Breast epithelium (tissue), 4 donors: ENCODE measurements at regions not wholly inside any gene's neighbourhood (a gene's known extent, or its start where the extent isn't known, plus 50 kb on each side); places are given as distances from the start of the nearest gene placed in this dataset.

Experiments
- DNase-seq, 2 donors: peaks; one replicate each; pipeline ENCODE4 v3.0.0-alpha.2; 2019; ENCODE audit warnings: low spot score in 2 of 2
- H3K27ac ChIP-seq, 2 donors: fragments of 200-600 bp; sonication (generic) in 1 of 2; one replicate each; pipeline ENCODE4 v1.5.1; 2016 to 2019; ENCODE audit warnings: mild to moderate bottlenecking in 1 of 2
- H3K27me3 ChIP-seq, 2 donors: fragments of 200-600 bp; sonication (generic) in 1 of 2; one replicate each; pipeline versions ENCODE4 v1.5.1 to v1.6.0; 2017 to 2019; ENCODE audit warnings: control low read depth in 1 of 2, mild to moderate bottlenecking in 1 of 2
- H3K36me3 ChIP-seq: fragments of 200-600 bp; one replicate; pipeline ENCODE4 v1.5.1; 2019
- H3K4me1 ChIP-seq, 2 donors: fragments of 200-600 bp; sonication (generic); one replicate each; pipeline ENCODE4 v1.5.1; 2016 to 2019; ENCODE audit warnings: control low read depth in 1 of 2
- H3K4me3 ChIP-seq, 3 donors: fragments of 200-600 bp; sonication (generic); 1 replicate in 2 of 3; 2 replicates in 1 of 3; pipeline ENCODE4 v1.5.1; 2016 to 2019; ENCODE audit warnings: mild to moderate bottlenecking in 3 of 3, moderate library complexity in 2 of 3
- H3K9me3 ChIP-seq, 2 donors: fragments of 200-600 bp; sonication (generic) in 1 of 2; one replicate each; pipeline ENCODE4 v1.5.1; 2016 to 2019; ENCODE audit warnings: control low read depth in 1 of 2
- CTCF ChIP-seq, 3 donors: fragments of 450-650 bp; IDR thresholded peaks; one replicate each; pipeline ENCODE4 v1.5.1; 2016 to 2017; ENCODE audit warnings: antibody characterized with exemption in 3 of 3, mild to moderate bottlenecking in 3 of 3, moderate library complexity in 3 of 3
- POLR2A ChIP-seq: fragments of 450-650 bp; IDR thresholded peaks from one replicate; pipeline ENCODE4 v1.6.1; 2016; ENCODE audit warnings: antibody characterized with exemption, mild to moderate bottlenecking, moderate library complexity
- POLR2AphosphoS5 ChIP-seq, 3 donors: sonication (generic); formaldehyde crosslinking; IDR thresholded peaks; one replicate each; pipeline ENCODE4 v1.6.1; 2017; ENCODE audit warnings: antibody characterized with exemption in 3 of 3
- intact Hi-C: fragments of 100-400 bp; cut with DNase I; formaldehyde crosslinking; loops from one replicate; pipeline ENCODE4 v1.15.1; 2023; ENCODE audit warnings: low total_unique reads

GRCh38 chr7:67843615-67844014, 847.0 kb downstream of the TYW1 start:
- TF ChIP-seq POLR2A: no peak
- no peak for TF ChIP-seq POLR2AphosphoS5 (IDR thresholded peaks at IDR 0.05)
- no peak for TF ChIP-seq CTCF (IDR thresholded peaks at IDR 0.05)
- Histone ChIP-seq H3K4me3 (no peak overlapping the region), H3K9me3 (no peaks in the 10 kb centered on the region), H3K27ac (no peak overlapping the region), H3K27me3 (no peaks in the 10 kb centered on the region), H3K4me1 (no peaks in the 10 kb centered on the region), H3K36me3 (no peaks in the 10 kb centered on the region)
- no peak for DNase-seq
- intact Hi-C loops: no loop called here

GRCh38 chr7:67847092-67847787, 850.6 kb downstream of the TYW1 start:
- Histone ChIP-seq H3K4me1 (no peaks in the 10 kb centered on the region), H3K27ac (no peak overlapping the region), H3K27me3 (no peaks in the 10 kb centered on the region), H3K36me3 (no peaks in the 10 kb centered on the region), H3K4me3 (no peak overlapping the region), H3K9me3 (no peaks in the 10 kb centered on the region)
- intact Hi-C loops: no loop called here
- TF ChIP-seq CTCF (IDR thresholded peaks at IDR 0.05) (no peak), POLR2AphosphoS5 (IDR thresholded peaks at IDR 0.05) (no peak), POLR2A (no peak)
- no peak for DNase-seq

GRCh38 chr7:67854221-67855178, 857.9 kb downstream of the TYW1 start:
- TF ChIP-seq CTCF (IDR thresholded peaks at IDR 0.05) (no peak), POLR2A (no peak), POLR2AphosphoS5 (IDR thresholded peaks at IDR 0.05) (no peak)
- Histone ChIP-seq H3K27me3 (no peaks in the 10 kb centered on the region), H3K36me3 (no peaks in the 10 kb centered on the region), H3K27ac (no peak overlapping the region), H3K4me1 (no peaks in the 10 kb centered on the region), H3K4me3 (peak overlapping the region in 2 of 3 donors; percentile 7 to 44), H3K9me3 (no peaks in the 10 kb centered on the region)
- intact Hi-C loops: no loop called here
- DNase-seq: no peak

GRCh38 chr7:67855322-67855721, 858.7 kb downstream of the TYW1 start:
- no peak for TF ChIP-seq POLR2AphosphoS5 (IDR thresholded peaks at IDR 0.05)
- TF ChIP-seq POLR2A: no peak
- TF ChIP-seq CTCF (IDR thresholded peaks at IDR 0.05): no peak
- Histone ChIP-seq H3K36me3 (no peaks in the 10 kb centered on the region), H3K27me3 (no peaks in the 10 kb centered on the region), H3K4me3 (no peak overlapping the region), H3K4me1 (no peaks in the 10 kb centered on the region), H3K27ac (no peak overlapping the region), H3K9me3 (no peaks in the 10 kb centered on the region)
- no peak for DNase-seq
- intact Hi-C loops: no loop called here

- no peaks in the 10 kb centered on the region for H3K36me3 ChIP-seq
- H3K4me1 ChIP-seq: no peaks in the 10 kb centered on the region
- DNase-seq: no peak
- H3K9me3 ChIP-seq: no peaks in the 10 kb centered on the region
- intact Hi-C loops: no loop called here
- H3K27ac ChIP-seq: no peak overlapping the region
- no peak overlapping the region for H3K4me3 ChIP-seq
- TF ChIP-seq POLR2AphosphoS5 (IDR thresholded peaks at IDR 0.05) (no peak), POLR2A (no peak)
- no peaks in the 10 kb centered on the region for H3K27me3 ChIP-seq
Observed at GRCh38 chr7:67856046-67856445, 859.4 kb downstream of the TYW1 start.
